CD4-positive, alpha-beta T cell (primary cell): ENCODE measurements at regions not wholly inside any gene's neighbourhood (a gene's known extent, or its start where the extent isn't known, plus 50 kb on each side); places are given as distances from the start of the nearest gene placed in this dataset.

ENCODE experiments used
- ATAC-seq: fragments of 200-7000 bp; cut with Tn5 transposase; one replicate; pipeline ENCODE4 v1.10.0; 2022; ENCODE audit warnings: mild to moderate bottlenecking; ENCODE audit not compliant: poor library complexity
- CTCF ChIA-PET: fragments of 350-600 bp; sonication (Branson Sonifier 250); formaldehyde crosslinking; loops from one replicate; lab custom pipeline; 2021; ENCODE audit warnings: antibody characterized with exemption, inconsistent platforms; lab: Charles Lee
- POLR2A ChIA-PET: fragments of 350-600 bp; sonication (Branson Sonifier 250); formaldehyde crosslinking; loops from one replicate; lab custom pipeline; 2021; ENCODE audit warnings: antibody characterized with exemption, inconsistent platforms; lab: Charles Lee
- DNase-seq, 14 experiments: peaks; one replicate each; pipeline ENCODE4 v3.0.0-alpha.2; 2013 to 2020; ENCODE audit warnings: mixed read lengths in 2 of 14
- H3K27ac ChIP-seq, 2 donors: one replicate each; pipeline versions ENCODE4 v1.5.1 to v1.7.0; 2013; ENCODE audit warnings: low read length in 2 of 2, low read depth in 1 of 2, mild to moderate bottlenecking in 1 of 2
- H3K27me3 ChIP-seq, 2 experiments: 1 replicate in 1 of 2; 2 replicates in 1 of 2; pipeline versions ENCODE4 v1.6.1 to v1.7.0; 2013; ENCODE audit warnings: low read length in 2 of 2, control low read depth in 1 of 2, mild to moderate bottlenecking in 1 of 2, moderate library complexity in 1 of 2; ENCODE audit not compliant: insufficient read depth in 2 of 2, control insufficient read depth in 1 of 2
- H3K36me3 ChIP-seq: one replicate; pipeline ENCODE4 v1.6.1; 2013; ENCODE audit warnings: low read length, control low read depth; ENCODE audit not compliant: insufficient read depth
- H3K4me1 ChIP-seq: one replicate; pipeline ENCODE4 v1.6.1; 2013; ENCODE audit warnings: low read length, control low read depth; ENCODE audit not compliant: insufficient read depth
- H3K4me3 ChIP-seq: one replicate; pipeline ENCODE4 v1.5.1; 2013; ENCODE audit warnings: mild to moderate bottlenecking, low read length, moderate library complexity
- H3K9me3 ChIP-seq, 2 experiments: 1 replicate in 1 of 2; 2 replicates in 1 of 2; pipeline versions ENCODE4 v1.6.1 to v1.7.0; 2013; ENCODE audit warnings: low read length in 2 of 2, mild to moderate bottlenecking in 2 of 2, control low read depth in 1 of 2, moderate library complexity in 1 of 2; ENCODE audit not compliant: control insufficient read depth in 1 of 2, insufficient read depth in 1 of 2
- H3K27ac Mint-ChIP-seq: one replicate; pipeline ENCODE4 v1.8.0; 2020; ENCODE audit warnings: mixed read lengths
- H3K27me3 Mint-ChIP-seq: one replicate; pipeline ENCODE4 v1.8.0; 2021; ENCODE audit warnings: mixed read lengths
- H3K36me3 Mint-ChIP-seq: one replicate; pipeline ENCODE4 v1.8.0; 2021; ENCODE audit warnings: low read depth, mixed read lengths
- H3K4me1 Mint-ChIP-seq: one replicate; pipeline ENCODE4 v1.8.0; 2021; ENCODE audit warnings: low read depth, mixed read lengths
- H3K4me3 Mint-ChIP-seq: one replicate; pipeline ENCODE4 v1.8.0; 2020; ENCODE audit warnings: mild to moderate bottlenecking, mixed read lengths
- H3K9me3 Mint-ChIP-seq: one replicate; pipeline ENCODE4 v1.8.0; 2020; ENCODE audit warnings: mixed read lengths
- intact Hi-C, 2 experiments: fragments of 100-400 bp; cut with DNase I in 1 of 2; cut with micrococcal nuclease in 1 of 2; formaldehyde crosslinking; loops; one replicate each; pipeline versions ENCODE4 v1.15.1 to v1.9.0; 2023 to 2025; cut with DNase I, micrococcal nuclease
- TF ChIP-seq, protein P1 (sequence below): fragments of 200-600 bp; IDR thresholded peaks from one replicate; pipeline ENCODE4 v1.8.0; 2022; ENCODE audit warnings: antibody characterized with exemption, mild to moderate bottlenecking

DNA sequence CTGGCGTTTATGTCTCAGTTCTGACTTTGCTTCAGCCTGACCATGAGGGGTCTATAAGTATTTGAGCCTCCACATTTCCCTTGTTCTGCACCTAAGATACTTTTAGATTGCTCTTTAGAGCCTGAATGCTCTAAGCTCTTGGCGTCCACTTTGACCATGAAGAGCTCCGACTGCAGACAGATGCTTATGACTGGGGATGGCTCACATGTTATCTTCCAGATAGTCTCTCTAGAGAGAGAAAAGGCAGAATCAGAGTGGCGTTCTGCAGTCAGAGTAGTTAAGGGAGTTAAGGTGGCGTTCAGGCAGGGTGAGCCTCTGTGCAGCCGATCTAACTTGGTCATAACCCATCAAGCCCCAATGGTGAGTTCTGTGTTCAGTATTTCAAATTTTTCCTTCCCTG is 487.9 kb upstream of the NR2F2 start:
- no peaks in the 10 kb centered on the region for H3K27me3 Mint-ChIP-seq
- Histone ChIP-seq H3K4me3 (no peak overlapping the region), H3K27ac (no peak overlapping the region), H3K36me3 (no peaks in the 10 kb centered on the region), H3K4me1 (peaks cover 15% of the 10 kb centered on the region), H3K27me3 (no peaks in the 10 kb centered on the region), H3K9me3 (no peaks in the 10 kb centered on the region)
- TF ChIP-seq, protein P1, sequence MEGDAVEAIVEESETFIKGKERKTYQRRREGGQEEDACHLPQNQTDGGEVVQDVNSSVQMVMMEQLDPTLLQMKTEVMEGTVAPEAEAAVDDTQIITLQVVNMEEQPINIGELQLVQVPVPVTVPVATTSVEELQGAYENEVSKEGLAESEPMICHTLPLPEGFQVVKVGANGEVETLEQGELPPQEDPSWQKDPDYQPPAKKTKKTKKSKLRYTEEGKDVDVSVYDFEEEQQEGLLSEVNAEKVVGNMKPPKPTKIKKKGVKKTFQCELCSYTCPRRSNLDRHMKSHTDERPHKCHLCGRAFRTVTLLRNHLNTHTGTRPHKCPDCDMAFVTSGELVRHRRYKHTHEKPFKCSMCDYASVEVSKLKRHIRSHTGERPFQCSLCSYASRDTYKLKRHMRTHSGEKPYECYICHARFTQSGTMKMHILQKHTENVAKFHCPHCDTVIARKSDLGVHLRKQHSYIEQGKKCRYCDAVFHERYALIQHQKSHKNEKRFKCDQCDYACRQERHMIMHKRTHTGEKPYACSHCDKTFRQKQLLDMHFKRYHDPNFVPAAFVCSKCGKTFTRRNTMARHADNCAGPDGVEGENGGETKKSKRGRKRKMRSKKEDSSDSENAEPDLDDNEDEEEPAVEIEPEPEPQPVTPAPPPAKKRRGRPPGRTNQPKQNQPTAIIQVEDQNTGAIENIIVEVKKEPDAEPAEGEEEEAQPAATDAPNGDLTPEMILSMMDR: no peak
- H3K9me3 Mint-ChIP-seq: no peaks in the 10 kb centered on the region
- H3K27ac Mint-ChIP-seq: no peak overlapping the region
- peaks cover 22% of the 10 kb centered on the region for H3K4me1 Mint-ChIP-seq
- intact Hi-C loops: no loop called here
- ChIA-PET POLR2A (no interaction called here), CTCF (no interaction called here)
- H3K4me3 Mint-ChIP-seq: no peak overlapping the region
- no peak for ATAC-seq
- no peak for DNase-seq
- H3K36me3 Mint-ChIP-seq: no peaks in the 10 kb centered on the region

DNA sequence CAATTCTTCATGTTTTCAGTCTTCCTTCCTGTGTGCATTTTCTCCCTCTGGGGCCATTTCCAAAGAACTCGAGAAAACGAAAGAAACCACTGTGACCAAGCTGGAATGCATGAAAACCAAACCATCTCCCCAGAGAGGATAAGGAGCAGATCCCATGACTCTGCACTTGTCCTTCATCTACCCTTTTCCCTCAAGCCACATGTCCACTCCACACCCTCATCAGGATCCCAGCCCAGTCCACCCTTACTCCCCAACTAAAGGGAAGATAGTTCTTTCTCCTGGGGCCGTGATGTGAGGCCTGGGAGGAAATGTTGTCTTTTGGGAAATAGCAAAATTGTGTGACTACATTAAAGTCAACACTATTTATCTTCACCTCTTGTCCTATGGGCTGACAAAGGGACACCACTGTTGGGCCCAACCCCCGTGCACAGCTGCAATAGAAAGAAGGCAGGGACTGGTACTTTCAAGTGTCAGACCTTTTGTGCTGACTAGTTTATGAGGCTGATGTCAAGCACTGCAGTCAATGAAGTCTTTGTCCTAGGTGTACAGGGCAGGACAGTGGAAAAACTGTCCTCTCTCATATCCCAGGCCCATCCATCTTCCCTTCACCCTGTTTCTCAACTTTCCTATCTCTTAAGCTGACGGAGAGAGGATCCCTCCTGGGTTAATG is 487.1 kb upstream of the NR2F2 start:
- no peaks in the 10 kb centered on the region for H3K36me3 Mint-ChIP-seq
- ChIA-PET POLR2A (no interaction called here), CTCF (no interaction called here)
- Histone ChIP-seq H3K4me3 (no peak overlapping the region), H3K4me1 (peaks cover 15% of the 10 kb centered on the region), H3K9me3 (no peaks in the 10 kb centered on the region), H3K27ac (no peak overlapping the region), H3K27me3 (no peaks in the 10 kb centered on the region), H3K36me3 (no peaks in the 10 kb centered on the region)
- DNase-seq (no peak), ATAC-seq (no peak)
- intact Hi-C loops: no loop called here
- H3K4me3 Mint-ChIP-seq: no peak overlapping the region
- H3K27ac Mint-ChIP-seq: no peak overlapping the region
- H3K27me3 Mint-ChIP-seq: no peaks in the 10 kb centered on the region
- TF ChIP-seq, protein P1: no peak
- peaks cover 22% of the 10 kb centered on the region for H3K4me1 Mint-ChIP-seq
- H3K9me3 Mint-ChIP-seq: no peaks in the 10 kb centered on the region

DNA sequence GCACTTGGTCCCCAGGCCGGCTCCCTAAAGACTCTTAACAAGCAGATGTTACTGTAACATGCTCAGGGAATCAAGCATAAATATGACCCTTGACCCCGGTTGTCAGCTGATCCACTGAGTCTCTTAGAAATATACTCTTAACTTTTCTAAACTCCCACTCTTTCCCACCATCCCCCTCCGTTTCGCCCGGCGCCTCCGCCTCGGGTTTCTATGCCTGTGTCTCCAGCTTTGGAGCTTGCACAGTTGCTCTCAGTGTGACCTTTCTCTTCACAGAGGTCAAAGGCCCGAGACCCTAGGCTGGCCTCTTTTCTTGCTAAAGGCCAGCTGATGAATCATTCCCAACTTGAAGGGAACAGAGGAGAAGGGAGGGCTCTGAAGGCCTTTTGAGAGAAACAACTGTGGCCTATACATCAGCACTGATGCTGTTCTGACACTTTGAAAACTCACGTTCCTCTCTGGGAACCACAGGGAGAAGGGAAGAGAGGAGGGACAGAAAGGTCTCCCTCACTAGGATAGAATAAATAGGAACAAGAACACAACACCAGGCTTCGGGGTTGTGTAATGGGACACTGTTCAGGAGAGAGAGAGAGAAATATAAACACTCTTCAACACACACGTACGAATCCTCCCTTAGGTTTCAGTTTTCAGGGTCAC is 484.5 kb upstream of the NR2F2 start:
- TF ChIP-seq, protein P1: no peak
- ChIA-PET CTCF (no interaction called here), POLR2A (no interaction called here)
- no peak overlapping the region for H3K4me3 ChIP-seq
- H3K27ac Mint-ChIP-seq: no peak overlapping the region
- peaks cover 1% of the 10 kb centered on the region for H3K4me1 ChIP-seq
- ATAC-seq: no peak
- DNase-seq: no peak
- no peaks in the 10 kb centered on the region for H3K36me3 Mint-ChIP-seq
- intact Hi-C loops: no loop called here
- no peak overlapping the region for H3K4me3 Mint-ChIP-seq
- H3K4me1 Mint-ChIP-seq: peaks cover under 1% of the 10 kb centered on the region
- no peaks in the 10 kb centered on the region for H3K27me3 ChIP-seq
- no peaks in the 10 kb centered on the region for H3K9me3 Mint-ChIP-seq
- H3K27ac ChIP-seq: no peak overlapping the region
- no peaks in the 10 kb centered on the region for H3K36me3 ChIP-seq
- peaks cover 5% of the 10 kb centered on the region for H3K27me3 Mint-ChIP-seq
- H3K9me3 ChIP-seq: no peaks in the 10 kb centered on the region
